GM19395 (cell line): ENCODE measurements at regions not wholly inside any gene's neighbourhood (a gene's known extent, or its start where the extent isn't known, plus 50 kb on each side); places are given as distances from the start of the nearest gene placed in this dataset.
"Not testable (repeated sequence)": the region's sequence is repeated elsewhere in the genome, so short reads cannot be mapped to it uniquely, and the experiment has no call there.

Experiments
- ATAC-seq: cut with Tn5 transposase; IDR thresholded peaks from one replicate; pipeline ENCODE4 v1.9.1; 2021; ENCODE audit warnings: mild to moderate bottlenecking, moderate library complexity; ENCODE audit not compliant: unreplicated experiment

DNA sequence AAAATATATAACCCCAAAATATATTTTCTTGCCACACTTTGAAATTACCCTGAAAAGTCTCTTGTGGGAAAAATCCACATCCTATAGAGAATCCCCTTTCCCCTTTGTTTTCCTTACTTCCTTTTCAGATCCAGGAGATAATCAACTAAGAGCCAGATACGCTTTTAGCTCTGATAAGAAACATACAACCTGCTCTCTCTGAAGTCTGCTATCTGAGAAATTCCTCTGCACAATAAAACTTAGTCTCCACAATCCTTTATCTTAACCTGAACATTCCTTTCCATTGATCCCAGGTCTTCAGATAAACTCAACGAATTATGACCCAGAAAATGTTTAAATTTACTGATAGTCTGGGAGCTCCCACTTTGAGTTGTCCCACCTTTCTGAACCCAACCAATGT is 233.4 kb upstream of the SETMAR start:
- no peak for ATAC-seq

DNA sequence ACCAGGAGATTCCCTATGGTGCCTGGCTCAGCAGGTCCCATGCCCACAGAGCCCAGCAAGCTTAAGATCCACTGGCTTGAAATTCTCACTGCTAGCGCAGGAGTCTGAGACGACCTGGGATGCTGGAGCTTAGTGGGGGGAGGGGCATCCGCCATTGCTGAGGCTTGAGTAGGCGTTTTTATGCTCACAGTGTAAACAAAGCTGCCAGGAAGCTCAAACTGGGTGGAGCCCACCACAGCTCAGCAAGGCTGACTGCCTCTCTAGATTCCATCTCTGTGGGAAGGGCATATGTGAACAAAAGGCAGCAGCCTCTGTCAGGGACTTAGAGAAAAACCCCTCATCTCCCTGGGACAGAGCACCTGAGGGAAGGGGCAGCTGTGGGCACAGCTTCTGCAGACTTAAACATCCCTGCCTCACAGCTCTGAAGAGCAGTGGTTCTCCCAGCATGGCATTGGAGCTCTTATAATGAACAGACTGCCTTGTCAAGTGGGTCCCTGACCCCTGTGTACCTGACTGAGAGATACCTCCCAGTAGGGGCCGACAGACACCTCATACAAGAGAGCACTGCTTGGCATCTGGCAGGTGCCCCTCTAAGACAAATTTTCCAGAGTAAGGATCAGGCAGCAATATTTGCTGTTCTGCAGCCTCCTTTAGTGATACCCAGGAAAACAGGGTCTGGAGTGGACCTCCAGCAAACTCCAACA is 231.5 kb upstream of the SETMAR start:
- ATAC-seq = no peak

DNA sequence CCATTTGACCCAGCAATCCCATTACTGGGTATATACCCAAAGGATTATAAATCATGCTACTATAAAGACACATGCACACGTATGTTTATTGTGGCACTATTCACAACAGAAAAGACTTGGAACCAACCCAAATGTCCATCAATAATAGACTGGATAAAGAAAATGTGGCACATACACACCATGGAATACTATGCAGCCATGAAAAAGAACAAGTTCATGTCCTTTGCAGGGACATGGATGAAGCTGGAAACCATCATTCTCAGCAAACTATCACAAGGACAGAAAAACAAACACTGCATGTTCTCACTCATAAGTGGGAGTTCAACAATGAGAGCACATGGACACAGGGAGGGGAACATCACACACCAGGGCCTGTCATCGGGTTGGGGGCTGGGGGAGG is 225.9 kb upstream of the SETMAR start:
- ATAC-seq = not testable (repeated sequence)

DNA sequence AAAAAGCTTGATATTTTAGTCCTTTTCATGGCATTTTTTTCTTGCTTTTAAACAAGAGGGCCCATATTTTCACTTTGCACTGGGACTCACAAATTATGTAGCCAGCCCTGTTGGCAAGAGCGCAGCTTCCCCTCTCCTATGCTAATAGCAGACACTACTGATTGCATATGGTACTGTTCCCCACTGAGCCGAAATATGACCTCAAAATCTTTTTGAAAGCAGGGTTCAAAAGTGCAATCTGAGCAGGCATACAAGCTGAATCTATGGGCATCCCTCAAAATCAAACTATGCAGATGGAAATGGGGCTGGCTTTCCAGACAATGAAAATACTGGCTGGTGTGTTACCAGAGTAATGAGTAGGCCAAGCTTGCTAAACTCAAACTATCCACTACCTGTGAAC is 225.2 kb upstream of the SETMAR start:
- no peak for ATAC-seq

DNA sequence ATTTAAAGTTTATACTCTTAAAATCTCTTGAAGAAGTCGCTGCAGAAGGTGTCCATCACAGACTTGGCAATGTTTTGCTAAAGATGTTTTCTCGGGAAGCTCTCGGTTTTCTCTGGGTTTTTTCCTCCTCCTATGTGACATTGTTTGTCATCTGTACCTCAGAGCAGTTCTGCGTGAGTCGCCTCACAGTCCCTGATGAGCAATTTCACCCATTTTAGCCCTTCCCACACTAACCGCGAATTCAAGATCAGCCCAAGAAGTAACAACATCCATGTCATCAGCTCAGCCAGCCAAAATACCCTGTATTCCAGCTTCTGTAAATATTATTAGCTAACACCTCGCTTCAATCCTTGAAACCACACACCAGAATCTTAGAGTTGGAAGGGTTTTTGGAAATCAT is 224.3 kb upstream of the SETMAR start:
- no peak for ATAC-seq

DNA sequence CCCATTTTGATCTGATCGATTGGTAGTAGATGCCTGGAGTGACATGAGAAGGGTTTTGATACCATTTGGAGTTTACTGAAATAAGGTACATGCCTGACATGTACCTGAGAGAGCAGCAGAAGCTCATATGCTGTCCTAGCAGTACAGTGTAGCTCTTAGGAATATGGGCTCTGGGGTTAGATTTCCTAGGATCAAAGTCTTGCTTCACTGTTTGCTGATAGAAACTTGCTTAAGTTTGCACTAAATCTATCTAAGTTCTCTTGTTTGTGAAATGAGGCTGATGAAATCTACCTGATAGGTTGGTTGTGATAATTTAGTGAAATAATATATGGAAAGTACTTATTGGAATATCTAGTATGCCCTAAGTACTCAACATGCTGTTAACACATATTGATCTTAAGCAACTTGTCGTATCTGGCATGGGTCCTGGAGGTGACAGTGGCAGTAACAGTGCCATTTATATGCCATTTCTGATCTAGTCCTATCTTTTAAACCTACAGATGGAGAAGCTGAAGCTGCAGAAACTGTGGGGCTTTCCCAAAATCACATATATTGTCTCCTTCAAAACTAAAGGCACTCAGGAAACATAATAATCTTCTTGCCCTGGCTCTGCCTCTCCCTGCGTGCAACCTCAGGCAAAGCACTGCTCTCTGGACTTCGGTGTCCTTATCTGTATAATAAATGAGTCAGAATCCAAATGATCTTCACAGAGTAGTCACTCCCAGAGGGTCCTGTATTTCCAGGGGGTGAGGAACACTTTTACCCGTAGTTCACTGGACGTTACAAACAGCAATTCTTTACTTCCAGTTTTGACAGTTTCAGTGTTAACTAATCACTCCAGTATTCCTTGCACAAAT is 223.6 kb upstream of the SETMAR start:
- ATAC-seq = no peak

DNA sequence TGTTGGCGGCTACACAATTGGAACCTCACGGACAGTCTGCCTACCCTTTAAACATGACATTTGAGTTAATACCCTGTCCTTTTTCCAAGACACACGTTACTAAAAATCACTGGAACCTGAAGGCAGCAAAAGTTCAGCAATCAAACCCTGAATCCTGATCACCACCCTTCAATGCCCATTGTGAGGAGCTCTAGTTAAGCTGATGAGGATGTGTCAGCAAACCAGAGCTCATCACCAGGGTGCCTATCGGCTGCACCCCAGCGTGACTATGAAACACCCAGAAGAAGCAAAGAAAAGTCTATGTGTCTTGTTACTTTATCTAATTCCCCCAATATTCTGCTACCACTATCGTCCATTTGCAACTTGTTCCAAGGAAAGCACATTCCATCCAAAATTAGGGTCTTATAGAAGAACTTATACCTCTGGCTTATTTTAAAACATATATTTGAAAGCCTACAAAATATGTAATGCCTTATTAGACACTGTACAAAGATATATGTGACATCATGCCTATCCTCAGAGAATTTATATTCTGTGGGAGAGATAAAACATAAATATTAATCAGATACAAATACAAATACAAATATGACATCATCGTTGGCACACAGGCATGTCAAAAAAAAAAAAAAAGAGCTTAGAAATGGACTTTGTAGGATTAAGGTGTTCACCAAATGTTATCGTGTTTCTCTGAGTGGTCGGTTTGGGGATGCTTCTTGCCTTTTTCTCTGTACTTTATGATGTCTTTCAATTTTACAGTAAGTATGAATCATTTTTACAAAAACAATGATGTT is 219.7 kb upstream of the SETMAR start:
- no peak for ATAC-seq

DNA sequence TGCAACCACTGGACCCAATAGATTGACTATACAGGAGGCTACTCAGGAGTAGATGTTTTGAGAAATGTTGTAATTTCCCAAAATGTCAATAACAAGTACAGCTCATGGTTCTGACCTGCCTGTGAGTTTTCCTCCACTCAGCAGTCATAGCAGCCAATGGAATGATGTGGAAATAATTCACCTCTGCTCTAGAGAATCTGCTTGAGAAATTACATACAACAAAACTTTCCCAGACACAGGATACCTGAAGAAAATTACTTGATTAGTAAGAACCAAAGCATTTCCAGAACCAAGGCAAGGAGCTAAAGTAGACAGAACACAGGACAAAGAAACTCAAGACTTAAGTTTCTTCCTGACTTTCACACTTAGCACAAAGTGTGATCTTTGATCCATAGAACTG is 218.9 kb upstream of the SETMAR start:
- no peak for ATAC-seq

DNA sequence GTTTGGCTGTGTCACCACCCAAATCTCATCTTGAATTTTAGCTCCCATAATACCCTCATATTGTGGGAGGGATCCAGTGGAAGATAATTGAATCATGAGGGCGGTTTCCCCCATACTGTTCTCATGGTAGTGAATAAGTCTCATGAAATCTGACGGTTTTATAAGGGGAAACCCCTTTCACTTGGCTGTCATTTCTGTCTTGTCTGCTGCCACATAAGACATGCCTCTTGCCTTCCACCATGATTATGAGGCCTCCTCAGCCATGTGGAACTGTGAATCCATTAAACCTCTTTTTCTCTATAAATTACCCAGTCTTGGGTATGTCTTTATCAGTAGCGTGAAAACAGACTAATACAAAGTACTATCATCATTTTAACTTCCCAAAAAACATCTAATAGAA is 216.5 kb upstream of the SETMAR start:
- not testable (repeated sequence) for ATAC-seq

DNA sequence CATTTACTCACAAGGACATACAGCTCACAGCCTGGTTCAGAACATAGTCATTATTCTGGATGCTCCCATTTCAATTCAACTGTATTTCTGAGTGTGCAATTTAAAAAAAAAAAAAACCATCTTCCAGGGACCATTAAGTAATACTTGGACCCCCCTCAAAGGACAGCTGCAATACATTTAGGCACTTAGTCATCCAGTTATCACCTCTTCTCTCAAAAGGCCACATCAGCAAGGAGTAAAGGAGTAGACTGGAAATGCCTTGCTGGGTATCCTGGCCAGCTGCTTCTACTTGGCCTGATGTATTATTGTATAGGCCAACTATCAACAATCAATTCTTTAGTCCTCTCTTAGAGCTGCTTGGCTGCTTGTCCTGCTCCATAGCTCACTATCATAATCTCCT is 211.4 kb upstream of the SETMAR start:
- no peak for ATAC-seq

DNA sequence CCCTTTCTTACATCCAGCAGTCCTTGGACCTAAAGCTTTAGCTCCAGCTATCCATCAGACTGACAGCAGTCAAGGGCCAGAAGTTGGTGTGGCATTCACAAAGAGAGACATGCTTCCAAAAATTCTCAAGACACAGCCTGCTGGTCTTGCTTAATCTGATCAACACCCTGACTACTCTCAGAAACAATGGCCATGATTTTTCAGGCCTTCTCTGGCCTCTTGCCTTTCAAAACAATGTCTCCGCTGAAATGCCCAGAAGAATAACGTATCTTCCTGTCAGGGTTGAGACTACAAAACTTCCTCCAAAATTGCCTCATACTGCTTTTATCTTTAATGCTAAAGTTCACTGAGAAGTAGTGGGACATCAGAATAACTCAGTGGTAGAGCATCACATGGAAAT is 205.4 kb upstream of the SETMAR start:
- no peak for ATAC-seq

DNA sequence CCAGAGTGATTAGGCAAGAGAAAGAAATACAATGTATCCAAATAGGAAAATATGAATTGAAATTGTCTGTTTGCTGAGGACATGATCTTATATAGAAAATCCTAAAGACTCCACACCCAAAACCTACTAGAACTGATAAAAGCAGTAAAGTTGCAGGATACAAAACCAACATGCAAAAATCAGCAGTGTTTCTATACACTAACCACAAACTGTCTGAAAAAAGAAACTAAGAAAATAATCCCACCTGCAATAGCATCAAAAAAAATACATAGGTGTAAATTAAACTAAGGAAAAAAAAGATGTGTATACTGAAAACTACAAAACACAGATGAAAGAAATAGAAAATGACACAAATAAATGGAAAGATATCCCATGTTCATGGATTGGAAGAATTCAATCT is 203.6 kb upstream of the SETMAR start:
- no peak for ATAC-seq

DNA sequence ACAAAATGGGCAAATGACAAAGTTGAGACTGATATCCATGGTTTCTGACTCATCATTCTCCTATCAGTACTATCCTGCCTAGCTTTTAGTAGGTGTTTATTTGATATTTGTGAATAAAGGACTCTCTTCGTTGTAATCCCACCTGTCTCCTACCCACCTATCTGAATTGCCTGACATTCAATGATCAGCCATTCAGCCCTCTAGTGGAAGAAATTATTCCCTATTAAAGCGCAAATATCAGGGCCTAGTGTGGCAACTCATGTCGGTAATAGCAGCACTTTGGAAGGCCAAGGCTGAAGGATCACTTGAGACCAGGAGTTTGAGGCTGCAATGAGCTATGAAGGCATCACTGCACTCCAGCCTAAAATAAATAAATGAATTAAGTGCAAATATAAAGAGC is 195.7 kb upstream of the SETMAR start:
- ATAC-seq = no peak

DNA sequence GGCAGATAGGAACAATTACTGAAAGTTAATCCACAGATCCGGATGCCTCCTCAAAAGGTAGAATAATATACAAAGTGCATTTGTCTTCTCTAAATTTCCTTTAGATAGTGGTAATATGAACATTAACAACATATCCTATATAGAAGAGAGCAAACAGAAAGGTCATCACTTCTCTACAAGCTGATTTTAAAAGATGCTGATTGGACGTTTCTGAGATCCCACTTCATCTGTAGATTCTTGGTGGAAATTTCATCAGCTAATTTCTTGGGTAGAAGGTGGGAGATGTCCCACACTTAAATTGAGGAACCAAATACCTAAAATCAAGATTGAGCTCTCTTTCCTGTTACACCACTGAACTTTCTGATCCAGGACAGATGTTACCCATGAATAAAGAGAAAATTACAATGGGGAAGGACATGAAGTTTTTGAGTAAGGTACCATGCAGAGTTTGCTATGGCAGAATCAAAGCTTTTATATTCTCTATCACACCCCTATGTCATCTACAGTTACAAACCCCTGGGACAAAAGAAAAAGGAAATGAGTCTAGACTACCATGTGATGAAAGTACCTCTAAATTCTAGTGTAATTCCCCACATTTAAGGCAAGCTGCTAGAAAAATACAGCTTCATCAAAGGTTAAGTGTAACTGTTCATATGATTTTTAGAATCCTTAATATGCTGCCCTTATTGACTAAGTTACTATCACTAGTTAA is 189.2 kb upstream of the SETMAR start:
- no peak for ATAC-seq

DNA sequence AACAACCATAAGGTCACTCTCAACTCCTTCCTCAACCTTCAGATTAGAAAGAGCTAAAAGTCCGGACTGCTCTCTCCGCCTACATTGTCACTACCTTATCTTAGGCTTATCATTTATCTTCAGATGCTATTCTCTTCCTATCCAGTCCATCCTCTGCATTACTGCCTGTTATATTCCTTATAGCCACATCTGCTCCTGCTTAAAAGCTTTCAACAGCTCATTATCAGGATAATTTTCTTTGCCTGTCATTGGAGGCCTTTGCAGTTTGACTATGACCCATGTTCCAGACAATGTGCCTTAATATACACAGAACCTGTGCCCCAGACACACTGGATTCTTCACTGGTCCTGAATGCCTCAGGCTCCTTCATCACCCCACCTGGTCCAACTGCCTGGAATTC is 184.1 kb upstream of the SETMAR start:
- ATAC-seq = no peak

DNA sequence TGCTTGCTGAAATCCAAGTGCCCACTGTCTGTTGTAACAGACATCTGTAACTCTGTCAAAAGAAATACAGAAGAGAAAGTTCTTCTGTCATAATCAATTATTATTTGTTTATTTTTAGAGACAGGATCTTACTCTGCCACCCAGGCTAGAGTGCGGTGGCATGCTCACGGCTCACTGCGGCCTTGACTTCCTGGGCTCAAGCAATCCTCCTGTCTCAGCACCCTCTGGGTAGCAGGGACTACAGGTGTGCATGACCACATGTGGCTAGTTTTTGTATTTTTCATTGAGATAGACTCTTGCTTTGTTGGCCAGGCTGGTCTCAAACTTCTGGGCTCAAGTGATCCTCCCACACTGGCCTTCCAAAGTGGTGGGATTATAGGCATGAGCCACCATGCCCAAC is 177.6 kb upstream of the SETMAR start:
- ATAC-seq = no peak

DNA sequence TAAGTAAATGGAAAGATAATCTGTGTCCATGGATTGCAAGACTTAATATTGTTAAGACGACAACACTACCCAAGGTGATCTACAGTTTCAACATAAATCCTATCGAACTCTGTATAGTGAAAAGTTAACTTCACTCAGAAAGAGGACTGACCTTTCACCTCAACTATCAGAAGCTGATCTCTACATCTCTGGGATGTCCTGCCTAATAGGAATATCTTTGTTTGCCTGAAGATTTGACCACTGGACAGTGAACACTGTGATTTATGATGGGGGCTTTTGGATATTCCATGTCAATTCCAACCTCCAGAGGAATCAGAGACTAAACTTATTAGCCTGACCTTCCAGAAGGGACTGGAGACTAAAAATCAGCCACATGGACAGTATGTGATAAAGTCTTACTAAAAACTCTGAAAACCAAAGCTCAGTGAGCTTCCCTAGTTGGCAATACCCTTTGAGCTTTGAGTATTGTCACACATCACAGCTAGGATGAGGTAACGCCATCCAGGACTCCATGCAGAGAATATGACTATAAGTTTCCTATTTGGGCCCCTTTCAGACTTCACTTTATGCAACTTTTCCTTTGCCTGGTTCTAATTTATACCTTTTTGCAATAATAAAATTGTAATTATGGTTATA is 164.9 kb upstream of the SETMAR start:
- ATAC-seq = no peak

DNA sequence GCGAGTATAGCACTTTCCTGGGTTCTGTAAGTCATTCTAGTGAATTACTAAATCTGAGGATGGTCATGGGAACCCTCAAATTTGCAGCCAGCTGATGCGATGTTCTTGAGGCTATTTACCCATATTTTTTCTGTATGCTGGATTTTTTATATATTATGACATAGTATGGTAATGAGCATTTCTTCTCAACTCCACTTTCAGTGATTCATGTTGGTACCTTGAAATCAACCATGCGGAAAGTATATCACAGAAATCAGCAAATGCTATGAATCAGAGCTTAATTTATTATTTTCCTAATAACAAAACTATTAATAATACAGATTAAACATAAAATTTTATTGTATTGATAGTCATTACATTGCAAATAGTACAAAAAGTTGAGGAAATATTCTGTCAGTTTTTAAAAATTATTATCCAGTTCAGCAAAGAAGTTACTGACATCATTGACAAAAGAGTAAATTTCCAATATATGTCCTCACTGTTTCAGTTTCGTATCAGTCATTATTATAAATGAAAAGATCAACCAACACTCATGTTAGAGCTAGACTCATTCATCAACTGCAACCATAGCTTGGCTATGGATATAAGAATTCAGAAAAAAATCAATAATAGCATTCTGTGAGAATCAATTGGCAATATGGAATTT is 164.3 kb upstream of the SETMAR start:
- ATAC-seq = no peak

DNA sequence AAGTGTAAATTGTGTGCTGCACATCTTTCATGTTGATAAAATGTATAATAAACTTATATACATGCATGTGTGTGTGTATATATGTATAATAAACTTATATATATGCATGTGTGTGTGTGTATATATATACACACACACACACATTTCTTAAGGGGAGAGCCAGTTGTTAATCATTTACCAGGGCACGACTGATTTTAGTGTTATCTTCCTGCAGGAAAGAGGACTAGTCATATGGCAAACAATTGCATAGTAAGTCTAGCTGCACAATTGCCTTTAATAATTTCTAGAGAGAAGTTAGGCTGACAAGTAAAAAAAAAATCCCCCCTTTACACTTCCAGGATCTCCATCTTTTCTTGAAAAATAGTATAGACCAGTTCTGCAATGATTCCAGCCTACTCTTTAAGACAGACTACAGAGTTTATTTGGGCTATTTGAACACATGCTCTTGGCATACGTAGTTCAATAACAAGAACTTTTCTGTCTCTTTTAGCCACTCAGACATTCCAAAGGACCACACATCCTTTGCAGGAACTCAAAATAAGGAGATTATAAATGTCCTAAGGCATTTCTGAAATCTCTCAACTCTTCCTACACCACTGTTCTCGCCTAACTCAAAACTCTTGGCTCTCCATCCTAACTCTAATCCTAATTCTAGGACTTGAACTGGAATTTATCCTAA is 163.6 kb upstream of the SETMAR start:
- ATAC-seq = no peak

DNA sequence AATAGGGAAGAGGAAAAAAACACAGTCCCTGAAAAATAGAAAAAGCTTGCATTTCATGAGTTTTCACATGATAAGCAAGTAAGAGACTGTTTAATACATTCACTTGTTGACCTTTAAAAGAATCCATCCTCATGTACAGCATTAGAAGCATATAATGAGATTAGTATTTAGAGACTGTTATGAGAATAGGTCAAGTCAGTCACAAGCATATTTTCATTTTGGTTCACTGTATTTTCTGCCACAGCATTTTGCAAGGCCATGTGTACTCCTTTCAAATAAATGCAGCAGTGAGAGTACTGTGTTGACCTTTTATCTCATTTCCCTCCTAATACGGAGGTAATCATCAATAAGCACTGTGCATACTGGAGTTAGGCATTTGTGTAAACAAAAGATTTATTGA is 162.2 kb upstream of the SETMAR start:
- ATAC-seq = no peak
